Keratinocyte (primary cell): ENCODE measurements at regions not wholly inside any gene's neighbourhood (a gene's known extent, or its start where the extent isn't known, plus 50 kb on each side); places are given as distances from the start of the nearest gene placed in this dataset.

Experiments
- EZH2 ChIP-seq: IDR thresholded peaks from one replicate; pipeline ENCODE4 v1.6.1; 2012; ENCODE audit warnings: inconsistent platforms, mild to moderate bottlenecking, low read length, moderate library complexity
- TF ChIP-seq, protein P1 (sequence below), 3 experiments: IDR thresholded peaks in 1 of 3; conservative IDR thresholded peaks in 1 of 3; optimal IDR thresholded peaks in 1 of 3; 2 replicates in 2 of 3; 3 replicates in 1 of 3; pipeline versions ENCODE3 to v1.5.1; 2011; ENCODE audit warnings: low read length in 3 of 3, mild to moderate bottlenecking in 3 of 3, moderate library complexity in 2 of 3, control low read depth in 1 of 3, inconsistent platforms in 1 of 3; ENCODE audit not compliant: insufficient read depth in 2 of 3; ENCODE audit errors: extremely low read depth in 1 of 3

DNA sequence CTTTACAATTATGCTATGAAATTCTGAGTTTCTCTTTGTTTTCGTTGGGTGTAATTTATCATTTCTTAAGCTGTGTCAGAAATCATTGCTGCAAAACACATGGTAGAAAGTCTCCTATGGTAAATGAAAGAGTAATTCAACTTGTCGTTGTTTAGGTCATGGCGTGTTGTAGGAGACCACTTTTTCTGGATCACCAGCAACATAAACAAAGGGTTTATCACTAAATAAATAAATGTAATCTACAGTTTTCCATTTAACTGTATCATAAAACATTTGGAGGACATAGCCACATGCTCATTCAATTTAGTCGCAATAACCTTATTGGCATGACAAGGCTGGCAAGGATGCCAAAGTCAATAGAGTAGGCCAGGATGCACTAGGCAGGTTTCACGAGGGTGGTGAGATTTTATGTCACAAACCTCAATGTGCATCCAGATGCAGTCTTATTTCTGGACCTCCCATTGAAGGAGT lies 154.4 kb upstream of the ERCC6L2 start:
- TF ChIP-seq, protein P1, sequence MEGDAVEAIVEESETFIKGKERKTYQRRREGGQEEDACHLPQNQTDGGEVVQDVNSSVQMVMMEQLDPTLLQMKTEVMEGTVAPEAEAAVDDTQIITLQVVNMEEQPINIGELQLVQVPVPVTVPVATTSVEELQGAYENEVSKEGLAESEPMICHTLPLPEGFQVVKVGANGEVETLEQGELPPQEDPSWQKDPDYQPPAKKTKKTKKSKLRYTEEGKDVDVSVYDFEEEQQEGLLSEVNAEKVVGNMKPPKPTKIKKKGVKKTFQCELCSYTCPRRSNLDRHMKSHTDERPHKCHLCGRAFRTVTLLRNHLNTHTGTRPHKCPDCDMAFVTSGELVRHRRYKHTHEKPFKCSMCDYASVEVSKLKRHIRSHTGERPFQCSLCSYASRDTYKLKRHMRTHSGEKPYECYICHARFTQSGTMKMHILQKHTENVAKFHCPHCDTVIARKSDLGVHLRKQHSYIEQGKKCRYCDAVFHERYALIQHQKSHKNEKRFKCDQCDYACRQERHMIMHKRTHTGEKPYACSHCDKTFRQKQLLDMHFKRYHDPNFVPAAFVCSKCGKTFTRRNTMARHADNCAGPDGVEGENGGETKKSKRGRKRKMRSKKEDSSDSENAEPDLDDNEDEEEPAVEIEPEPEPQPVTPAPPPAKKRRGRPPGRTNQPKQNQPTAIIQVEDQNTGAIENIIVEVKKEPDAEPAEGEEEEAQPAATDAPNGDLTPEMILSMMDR (optimal IDR thresholded peaks at IDR 0.05 in 1 of 3, IDR thresholded peaks at IDR 0.05 in 1 of 3, conservative IDR thresholded peaks at IDR 0.05 in 1 of 3; ENCODE audit: extremely low read depth in 1 of 3, insufficient read depth in 2 of 3, low read length in 3 of 3) = no peak
- TF ChIP-seq EZH2 = no peak
